DMS53 treated with DMSO at 0.1 percent for 48 hours (cell line): ENCODE measurements at regions not wholly inside any gene's neighbourhood (a gene's known extent, or its start where the extent isn't known, plus 50 kb on each side); places are given as distances from the start of the nearest gene placed in this dataset.

Experiments
- DNase-seq: peaks from one replicate; lab custom pipeline; 2025; ENCODE audit not compliant: unreplicated experiment; lab: John Stamatoyannopoulos, UW

- DNase-seq: no peak
These were observed 251.8 kb downstream of the TBX15 start for GRCh38 chr1:118736322-118736721.

DNA sequence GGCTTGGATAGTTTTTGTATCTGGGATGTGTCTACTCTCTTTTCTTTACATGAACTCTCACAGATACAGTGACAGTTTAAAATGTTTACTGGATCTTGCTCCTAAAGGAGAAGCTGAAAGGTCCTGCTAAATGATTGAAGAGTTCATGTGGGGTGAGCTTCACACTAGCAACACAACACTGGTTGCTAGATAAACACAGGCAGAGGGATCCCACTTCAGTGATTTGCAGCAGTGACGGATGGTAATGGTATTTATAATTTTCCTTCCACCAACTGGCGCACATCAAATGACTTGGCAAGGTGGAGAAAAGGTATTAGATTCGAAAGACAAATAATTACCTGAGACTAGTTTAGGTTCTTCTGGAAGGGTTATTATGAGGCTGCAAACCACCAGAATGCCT, 270.2 kb downstream of the TBX15 start:
- no peak for DNase-seq

DNA sequence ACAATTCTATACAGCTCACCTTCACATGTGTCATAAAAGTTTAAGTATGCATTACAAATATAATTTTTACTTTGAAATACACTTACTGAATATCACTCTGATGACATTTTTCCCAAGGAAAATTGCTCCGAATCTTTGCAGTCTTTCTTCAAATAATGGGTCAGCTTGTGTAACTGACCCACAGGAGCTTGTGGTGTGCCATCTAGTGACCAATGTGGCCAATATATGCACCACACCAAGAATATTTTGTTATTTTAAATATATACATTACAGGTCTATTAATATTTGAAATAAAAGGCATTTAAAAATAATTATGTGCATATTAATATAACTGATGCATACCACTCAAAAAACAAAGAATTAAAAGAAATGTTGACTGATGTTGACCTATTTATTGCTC, 271.4 kb downstream of the TBX15 start:
- no peak for DNase-seq

DNA sequence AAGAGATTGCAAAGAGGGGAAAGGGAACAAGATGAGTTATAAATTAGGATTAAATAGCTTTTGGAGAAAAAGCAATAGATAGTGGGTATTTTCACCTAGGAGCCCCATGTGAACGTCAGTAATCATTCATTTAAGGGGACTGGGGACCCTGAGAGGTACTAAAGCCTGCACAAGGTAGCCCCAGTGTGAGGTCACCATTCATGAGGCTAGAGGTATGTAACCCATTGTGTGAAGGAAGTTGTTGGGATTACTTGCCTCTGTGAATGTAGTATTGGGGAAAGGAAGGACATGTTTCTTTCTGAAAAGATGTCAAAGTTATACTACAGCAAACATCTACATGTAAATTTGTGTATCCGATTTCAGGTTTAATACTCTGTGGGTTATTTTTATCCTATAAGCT, 276.8 kb downstream of the TBX15 start:
- no peak for DNase-seq

GRCh38 chr1:118698911-118699310, 289.2 kb downstream of the TBX15 start:
- DNase-seq: no peak

GRCh38 chr1:118692143-118692542, 296.0 kb downstream of the TBX15 start:
- DNase-seq: no peak

DNA sequence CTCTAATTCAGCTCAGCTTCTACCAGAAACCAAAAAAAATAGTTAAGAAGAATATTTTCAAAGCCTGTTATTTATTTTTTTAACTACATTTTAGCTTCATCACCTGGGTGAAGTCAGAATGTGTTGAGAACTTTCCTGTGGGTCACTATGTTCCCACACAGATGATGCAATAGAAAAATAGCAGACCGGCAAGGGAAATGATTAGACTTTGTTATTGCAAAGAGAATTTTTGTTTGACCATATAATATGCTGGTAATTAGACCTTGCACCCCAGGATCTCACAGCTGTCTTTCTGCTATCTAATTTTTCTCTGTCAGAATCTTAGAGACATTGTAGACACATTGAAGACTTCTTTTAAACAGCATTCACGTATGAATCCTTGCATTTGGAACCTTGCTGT, 299.3 kb downstream of the TBX15 start:
- DNase-seq: no peak

DNA sequence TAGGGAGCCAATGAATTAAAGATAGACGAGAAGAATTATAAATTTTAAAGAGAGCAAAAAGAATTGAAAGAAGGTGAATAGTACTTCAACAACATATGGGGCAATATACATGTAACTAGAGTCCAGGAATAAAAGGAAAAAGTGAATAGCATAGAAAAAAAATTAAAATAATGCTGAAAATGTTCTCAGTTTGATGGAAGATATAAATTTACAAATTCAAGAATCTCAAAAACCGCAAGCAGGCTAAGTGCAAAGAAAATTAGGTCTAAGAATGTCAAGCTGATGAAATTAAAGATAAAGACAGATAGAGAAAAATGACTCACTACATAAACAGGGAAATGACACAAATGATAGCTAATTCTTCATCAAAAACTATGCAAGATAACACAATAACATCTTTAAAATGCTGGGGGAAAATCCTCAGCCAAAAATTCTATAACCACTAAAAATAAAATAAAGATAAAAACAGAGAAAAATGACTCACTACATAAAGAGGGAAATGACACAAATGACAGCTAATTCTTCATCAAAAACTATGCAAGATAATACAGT, 326.3 kb downstream of the TBX15 start:
- no peak for DNase-seq

GRCh38 chr1:118660769-118661168, 327.4 kb downstream of the TBX15 start:
- no peak for DNase-seq

DNA sequence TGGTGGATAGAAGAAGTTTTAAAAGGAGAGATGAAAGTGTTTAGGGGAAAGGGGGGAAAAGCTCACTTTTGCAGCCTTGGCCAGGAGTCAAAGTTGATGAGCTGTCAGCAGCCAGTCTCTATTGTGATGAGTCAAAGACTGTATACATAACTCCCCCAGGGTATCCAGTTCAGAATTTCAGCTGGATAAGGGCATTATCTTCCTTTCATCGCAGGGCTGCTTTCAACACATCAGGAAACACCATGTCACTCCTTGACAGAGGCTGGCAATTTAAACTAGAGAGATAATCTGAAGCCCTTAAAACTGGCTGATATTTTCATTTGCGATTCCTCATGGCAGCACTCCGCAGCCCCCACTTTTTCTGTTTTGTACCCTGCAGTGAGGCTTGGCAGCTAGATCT, 328.5 kb downstream of the TBX15 start:
- DNase-seq: no peak

DNA sequence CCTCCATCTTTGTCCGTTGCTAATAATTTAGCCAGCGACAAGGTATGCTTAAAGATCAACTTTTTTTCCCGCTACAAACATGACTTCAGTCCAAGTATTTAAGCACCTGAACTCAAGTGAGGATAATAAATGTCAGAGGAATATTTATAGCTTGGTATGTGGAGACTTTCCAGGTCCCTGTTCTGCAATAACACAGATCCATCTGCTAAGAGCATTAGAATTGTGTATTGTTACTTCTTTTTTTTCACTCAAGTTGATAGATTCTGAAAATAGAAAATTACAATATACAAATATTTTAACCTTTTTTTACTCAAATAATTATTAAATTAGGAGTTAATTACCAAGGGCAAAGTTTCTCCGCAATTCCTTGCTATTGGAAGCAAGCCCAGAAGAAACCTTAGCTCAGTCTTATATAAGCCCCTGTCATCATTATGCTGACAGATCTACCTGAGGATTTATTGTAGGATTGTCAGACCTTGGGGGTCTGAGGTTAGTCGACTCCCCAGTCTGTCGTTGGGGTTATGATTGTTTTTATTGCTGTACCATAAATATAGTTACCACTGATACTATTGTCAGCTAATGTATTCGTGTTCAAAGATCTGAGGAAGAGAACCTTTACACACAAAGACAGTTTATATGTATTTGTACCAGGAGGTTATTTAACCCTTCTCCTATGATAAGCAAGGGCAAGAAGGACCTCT, 337.9 kb downstream of the TBX15 start:
- no peak for DNase-seq

GRCh38 chr1:118649369-118650106, 338.6 kb downstream of the TBX15 start:
- DNase-seq: no peak

GRCh38 chr1:118636004-118636403, 352.1 kb downstream of the TBX15 start:
- no peak for DNase-seq

- DNase-seq: no peak
These were observed 360.7 kb downstream of the TBX15 start for GRCh38 chr1:118627435-118627834.

DNA sequence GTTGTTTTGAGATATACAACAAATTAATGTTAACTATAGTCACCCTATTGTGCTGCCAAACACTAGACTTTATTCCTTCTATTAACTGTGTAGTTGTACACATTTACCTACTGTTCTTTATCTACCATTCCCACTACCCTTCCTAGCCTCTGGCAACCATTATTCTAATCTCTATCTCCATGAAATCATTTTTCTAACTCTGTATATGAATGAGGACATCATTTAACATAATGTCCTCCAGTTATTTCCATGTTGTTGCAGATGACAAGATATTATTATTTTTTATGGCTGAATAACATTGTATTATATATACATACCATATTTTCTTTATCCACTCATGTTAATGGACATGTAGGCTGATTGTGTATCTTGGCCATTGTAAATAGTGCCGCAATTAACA, 366.3 kb downstream of the TBX15 start:
- DNase-seq: no peak

DNA sequence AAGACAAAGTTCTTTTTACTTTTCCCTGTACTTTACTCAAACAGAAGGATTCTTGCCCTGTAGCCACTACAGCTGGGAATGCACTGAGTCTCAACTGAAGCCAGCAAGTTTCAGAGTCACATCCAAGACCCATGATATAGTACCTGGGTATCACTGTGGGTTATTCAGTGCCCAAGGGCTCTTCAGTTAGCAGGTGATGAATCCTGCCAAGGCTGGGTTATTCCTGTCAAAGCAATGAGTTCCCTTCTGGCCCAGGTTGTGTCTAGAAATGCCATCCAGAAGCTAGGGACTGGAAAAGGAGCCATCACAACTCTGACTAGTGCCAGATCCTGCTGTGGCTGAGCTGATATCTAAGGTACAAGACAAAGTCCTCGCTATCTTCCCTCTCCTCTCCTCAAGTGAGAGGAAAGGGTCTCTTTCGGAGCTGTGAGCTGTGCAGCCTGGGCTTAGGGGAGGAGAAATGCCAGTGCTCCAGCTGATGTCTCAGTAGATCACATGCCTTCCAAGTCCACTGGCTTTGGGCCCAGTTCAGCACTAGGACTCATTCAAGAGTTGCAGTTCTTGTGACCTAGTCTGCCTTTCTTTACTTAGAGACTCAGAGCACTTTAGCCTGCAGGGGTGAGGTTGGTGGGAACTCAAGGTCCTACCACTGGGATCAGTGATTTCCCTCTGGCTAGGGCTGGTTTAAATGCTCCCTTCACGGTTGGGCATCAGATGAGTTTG, 369.4 kb downstream of the TBX15 start:
- DNase-seq: no peak

DNA sequence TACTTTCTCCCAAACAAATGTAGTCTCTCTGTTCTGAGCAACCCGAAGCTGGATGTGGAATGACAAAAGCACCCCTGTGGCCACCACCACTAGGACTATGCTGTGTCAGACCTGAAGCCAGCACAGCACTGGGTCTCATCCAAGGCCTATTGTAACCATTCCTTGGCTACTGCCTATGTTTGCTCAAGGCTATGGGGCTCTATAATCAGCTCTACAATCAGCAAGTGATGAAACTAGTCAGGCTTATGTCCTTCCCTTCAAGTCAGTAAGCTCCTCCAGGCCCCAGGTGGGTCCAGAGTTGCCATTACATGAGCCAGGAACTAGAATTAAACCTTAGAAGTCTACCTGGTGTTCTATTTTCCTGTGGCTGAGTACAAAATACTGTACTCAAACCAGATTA, 370.2 kb downstream of the TBX15 start:
- DNase-seq: no peak

DNA sequence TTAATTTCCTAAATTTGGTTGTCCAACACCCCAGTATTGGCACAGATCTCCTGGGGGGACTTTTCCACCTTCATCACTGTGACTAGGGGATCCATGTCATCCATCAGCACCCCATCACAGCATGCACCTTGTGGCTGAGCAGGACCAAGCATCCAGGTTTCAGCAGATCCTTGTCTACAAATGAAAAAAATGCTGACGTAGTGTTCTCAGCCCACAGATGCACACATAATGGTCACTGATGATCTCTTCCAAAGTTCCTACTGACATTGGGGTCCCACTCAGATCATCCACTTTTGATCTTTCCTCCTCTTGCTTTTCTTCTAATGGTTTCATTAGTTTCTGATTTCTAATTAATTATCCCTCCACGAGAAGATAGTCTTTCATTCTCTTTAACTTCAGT, 373.1 kb downstream of the TBX15 start:
- no peak for DNase-seq

DNA sequence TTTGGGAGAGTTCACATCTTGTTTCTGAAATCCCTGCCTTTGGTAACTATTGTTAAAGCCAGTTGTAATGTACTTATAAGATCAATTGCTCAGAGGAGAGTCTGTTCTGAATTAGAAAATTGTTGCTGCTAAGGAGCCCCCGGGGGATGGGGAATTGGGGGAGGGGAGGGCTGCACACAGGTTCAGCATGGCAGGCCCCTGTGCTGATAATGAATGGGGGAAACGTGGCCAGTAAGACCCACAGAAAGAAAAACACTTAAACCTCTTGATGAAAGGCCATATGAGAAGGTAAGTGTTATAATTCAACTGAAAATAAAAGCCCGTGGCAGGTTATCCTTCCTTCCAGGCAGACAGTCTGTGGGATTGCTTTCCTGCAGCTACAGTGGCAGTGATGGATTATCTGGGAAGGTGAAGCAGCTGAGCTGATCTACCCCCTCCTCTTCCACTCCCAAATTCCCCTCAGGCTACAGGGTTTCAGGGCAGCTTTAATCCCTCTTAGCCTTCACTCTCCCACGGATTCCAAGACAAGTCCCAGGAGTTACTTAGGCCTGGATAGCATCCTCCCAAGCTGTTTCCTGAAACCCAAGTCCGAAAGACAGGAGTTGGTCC, 398.8 kb downstream of the TBX15 start:
- DNase-seq: no peak

GRCh38 chr1:118588566-118588965, 399.6 kb downstream of the TBX15 start:
- no peak for DNase-seq

DNA sequence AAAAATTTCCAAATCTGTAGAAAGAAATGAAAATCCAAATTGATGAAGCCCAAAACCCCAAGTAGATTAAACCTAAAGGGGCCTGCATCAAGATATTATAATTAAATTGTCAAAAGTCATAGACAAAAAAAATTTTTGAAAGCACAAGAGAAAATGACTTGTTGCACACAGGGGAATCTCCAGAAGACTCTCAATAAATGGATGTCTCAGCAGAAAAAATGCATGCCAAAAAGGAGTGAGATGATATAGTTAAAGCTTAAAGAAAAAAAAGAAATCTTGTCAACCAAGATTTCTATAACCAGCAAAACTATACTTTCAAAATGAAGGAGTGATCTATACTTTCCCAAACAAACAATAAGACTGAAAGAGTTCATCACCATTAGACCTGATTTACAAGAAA, 393.2 kb upstream of the SPAG17 start:
- DNase-seq: no peak
